GM23338 (cell line): ENCODE measurements at regions not wholly inside any gene's neighbourhood (a gene's known extent, or its start where the extent isn't known, plus 50 kb on each side); places are given as distances from the start of the nearest gene placed in this dataset.

Experiments
- ATAC-seq: fragments of 200-7000 bp; cut with Tn5 transposase; 3 replicates; pipeline ENCODE4 v1.9.1; 2020
- DNase-seq: peaks from one replicate; pipeline ENCODE4 v3.0.0-alpha.2; 2015; ENCODE audit warnings: low spot score
- H2AFZ ChIP-seq: fragments of 200-600 bp; sonication (generic); 2 replicates; pipeline ENCODE4 v1.8.0; 2016; ENCODE audit warnings: antibody characterized with exemption, mild to moderate bottlenecking, moderate library complexity
- H3F3A ChIP-seq: fragments of 200-600 bp; sonication (generic); replicated peaks from 2 replicates; pipeline ENCODE4 v1.8.0; 2017; ENCODE audit warnings: antibody characterized with exemption, mixed run types, low read depth
- H3K27ac ChIP-seq: fragments of 200-600 bp; sonication (generic); 2 replicates; pipeline ENCODE4 v1.6.1; 2016; ENCODE audit warnings: low read depth
- H3K27me3 ChIP-seq: fragments of 200-600 bp; sonication (generic); 2 replicates; pipeline ENCODE4 v1.8.0; 2016; ENCODE audit warnings: mild to moderate bottlenecking, mixed run types, moderate library complexity; ENCODE audit not compliant: insufficient read depth
- H3K36me3 ChIP-seq: fragments of 200-600 bp; sonication (generic); 2 replicates; pipeline ENCODE4 v1.8.0; 2016; ENCODE audit warnings: mild to moderate bottlenecking; ENCODE audit not compliant: insufficient read depth
- H3K4me1 ChIP-seq: fragments of 200-600 bp; sonication (generic); 2 replicates; pipeline ENCODE4 v1.8.0; 2016; ENCODE audit warnings: mild to moderate bottlenecking, moderate library complexity; ENCODE audit not compliant: insufficient read depth
- H3K4me2 ChIP-seq: fragments of 200-600 bp; sonication (generic); 2 replicates; pipeline ENCODE4 v1.7.1; 2017; ENCODE audit warnings: mixed run types
- H3K4me3 ChIP-seq: fragments of 200-600 bp; sonication (generic); 2 replicates; pipeline ENCODE4 v1.6.1; 2016; ENCODE audit warnings: mixed run types
- H3K79me2 ChIP-seq: fragments of 200-600 bp; sonication (generic); replicated peaks from 2 replicates; pipeline ENCODE4 v1.8.0; 2017; ENCODE audit warnings: mild to moderate bottlenecking; ENCODE audit not compliant: insufficient read depth
- H3K9me2 ChIP-seq: fragments of 200-600 bp; sonication (generic); 2 replicates; pipeline ENCODE4 v1.8.0; 2017; ENCODE audit not compliant: insufficient read depth
- H4K20me1 ChIP-seq: fragments of 200-600 bp; sonication (generic); replicated peaks from 2 replicates; pipeline ENCODE4 v1.8.0; 2017; ENCODE audit warnings: mild to moderate bottlenecking; ENCODE audit not compliant: insufficient read depth
- H3K27ac Mint-ChIP-seq: 2 replicates; pipeline ENCODE4 v1.8.0; 2020; ENCODE audit warnings: inconsistent platforms, mild to moderate bottlenecking, moderate library complexity, mixed read lengths
- H3K27me3 Mint-ChIP-seq: 3 replicates; pipeline ENCODE4 v1.8.0; 2022; ENCODE audit warnings: low read depth, mild to moderate bottlenecking, moderate library complexity, mixed read lengths, inconsistent platforms; ENCODE audit not compliant: insufficient read depth, poor library complexity
- H3K36me3 Mint-ChIP-seq: 3 replicates; pipeline ENCODE4 v1.8.0; 2021; ENCODE audit warnings: low read depth, mild to moderate bottlenecking, inconsistent platforms, moderate library complexity, mixed read lengths
- H3K4me1 Mint-ChIP-seq: 3 replicates; pipeline ENCODE4 v1.8.0; 2020; ENCODE audit warnings: mild to moderate bottlenecking, inconsistent platforms, mixed read lengths
- H3K4me3 Mint-ChIP-seq: 3 replicates; pipeline ENCODE4 v1.8.0; 2021; ENCODE audit warnings: moderate library complexity, mild to moderate bottlenecking, inconsistent platforms, mixed read lengths
- H3K9me3 Mint-ChIP-seq: 3 replicates; pipeline ENCODE4 v1.8.0; 2020; ENCODE audit warnings: moderate library complexity, mild to moderate bottlenecking, inconsistent platforms, mixed read lengths
- CREB1 ChIP-seq: fragments of 250-450 bp; sonication (Bioruptor Pico); IDR thresholded peaks from 2 replicates; pipeline ENCODE4 v1.5.0; 2020; ENCODE audit warnings: low read depth, mild to moderate bottlenecking, moderate library complexity
- CTCF ChIP-seq, 2 experiments: fragments of 200-600 bp in 1 of 2; sonication (generic) in 1 of 2; conservative IDR thresholded peaks; 2 replicates each; pipeline versions ENCODE4 v1.5.1 to v1.6.1; 2016 to 2017; ENCODE audit warnings: antibody characterized with exemption in 2 of 2, low read depth in 2 of 2, mild to moderate bottlenecking in 2 of 2, moderate library complexity in 1 of 2
- ETS1 ChIP-seq: IDR thresholded peaks from 2 replicates; pipeline ENCODE4 v1.6.1; 2016; ENCODE audit warnings: antibody characterized with exemption
- EZH2phosphoT487 ChIP-seq: fragments of 200-600 bp; sonication (generic); IDR thresholded peaks from one replicate; pipeline ENCODE4 v1.8.1; 2018; ENCODE audit warnings: antibody characterized with exemption; ENCODE audit not compliant: unreplicated experiment
- JUNB ChIP-seq: IDR thresholded peaks from one replicate; pipeline ENCODE4 v1.6.1; 2016; ENCODE audit warnings: antibody characterized with exemption; ENCODE audit not compliant: unreplicated experiment
- NANOG ChIP-seq: IDR thresholded peaks from 2 replicates; pipeline ENCODE4 v1.6.1; 2016; ENCODE audit warnings: antibody characterized with exemption, borderline replicate concordance
- STAT1 ChIP-seq: IDR thresholded peaks from one replicate; pipeline ENCODE4 v1.6.1; 2016; ENCODE audit warnings: antibody characterized with exemption; ENCODE audit not compliant: unreplicated experiment
- ZNF114 ChIP-seq: fragments of 250-450 bp; sonication (Bioruptor Pico); IDR thresholded peaks from 2 replicates; pipeline ENCODE4 v1.5.0; 2020; ENCODE audit warnings: mild to moderate bottlenecking, moderate library complexity
- ZNF331 ChIP-seq: fragments of 250-450 bp; sonication (Bioruptor Pico); IDR thresholded peaks from 2 replicates; pipeline ENCODE4 v1.5.0; 2020; ENCODE audit warnings: low read depth, mild to moderate bottlenecking, moderate library complexity
- ZNF462 ChIP-seq: fragments of 250-450 bp; sonication (Bioruptor Pico); IDR thresholded peaks from 2 replicates; pipeline ENCODE4 v1.5.0; 2020; ENCODE audit warnings: mild to moderate bottlenecking, moderate library complexity

GRCh38 chr4:149120331-149121022, 678.3 kb upstream of the NR3C2 start:
- Mint-ChIP-seq H3K4me1 (peaks cover 4% of the 10 kb centered on the region; the same call in 1 of the 3 replicates), H3K27ac (no peak overlapping the region), H3K36me3 (no peaks in the 10 kb centered on the region), H3K9me3 (no peaks in the 10 kb centered on the region), H3K27me3 (peaks cover 1% of the 10 kb centered on the region), H3K4me3 (no peak overlapping the region)
- no peak overlapping the region for H3K4me3 ChIP-seq
- no peaks in the 10 kb centered on the region for H3F3A ChIP-seq
- ATAC-seq: no peak
- H3K27me3 ChIP-seq: no peaks in the 10 kb centered on the region
- H3K27ac ChIP-seq: no peak overlapping the region
- TF ChIP-seq ZNF331 (CRISPR knock-in tag) (no peak), EZH2phosphoT487 (no peak), CTCF (conservative IDR thresholded peaks at IDR 0.05; ENCODE audit: low read depth in 2 of 2) (no peak), STAT1 (no peak)
- no peak overlapping the region for H3K4me2 ChIP-seq
- no peaks in the 10 kb centered on the region for H3K79me2 ChIP-seq
- no peak overlapping the region for H2AFZ ChIP-seq
- H4K20me1 ChIP-seq: no peaks in the 10 kb centered on the region
- no peaks in the 10 kb centered on the region for H3K4me1 ChIP-seq
- no peaks in the 10 kb centered on the region for H3K36me3 ChIP-seq
- DNase-seq: no peak
- no peaks in the 10 kb centered on the region; the same call in none of the 2 replicates for H3K9me2 ChIP-seq

GRCh38 chr4:149116806-149117205, 674.6 kb upstream of the NR3C2 start:
- no peaks in the 10 kb centered on the region for H3F3A ChIP-seq
- DNase-seq: no peak
- no peaks in the 10 kb centered on the region for H3K4me1 ChIP-seq
- Mint-ChIP-seq H3K27me3 (peaks cover 1% of the 10 kb centered on the region), H3K9me3 (no peaks in the 10 kb centered on the region), H3K4me1 (peaks cover 4% of the 10 kb centered on the region; the same call in 1 of the 3 replicates), H3K36me3 (no peaks in the 10 kb centered on the region), H3K27ac (no peak overlapping the region), H3K4me3 (no peak overlapping the region)
- no peaks in the 10 kb centered on the region for H3K79me2 ChIP-seq
- no peak overlapping the region for H3K4me2 ChIP-seq
- H3K9me2 ChIP-seq: no peaks in the 10 kb centered on the region; the same call in 1 of the 2 replicates
- H3K27ac ChIP-seq: no peak overlapping the region
- no peak overlapping the region for H2AFZ ChIP-seq
- H3K4me3 ChIP-seq: no peak overlapping the region
- no peak for ATAC-seq
- H3K27me3 ChIP-seq: no peaks in the 10 kb centered on the region
- H4K20me1 ChIP-seq: no peaks in the 10 kb centered on the region
- no peaks in the 10 kb centered on the region for H3K36me3 ChIP-seq
- TF ChIP-seq NANOG (no peak), ETS1 (no peak), ZNF462 (CRISPR knock-in tag) (no peak), JUNB (no peak), CTCF (conservative IDR thresholded peaks at IDR 0.05; ENCODE audit: low read depth in 2 of 2) (no peak), ZNF114 (CRISPR knock-in tag) (no peak), CREB1 (CRISPR knock-in tag) (no peak), ZNF331 (CRISPR knock-in tag) (no peak), STAT1 (no peak)
